Upper lobe of left lung (tissue), 6 donors: ENCODE measurements at regions not wholly inside any gene's neighbourhood (a gene's known extent, or its start where the extent isn't known, plus 50 kb on each side); places are given as distances from the start of the nearest gene placed in this dataset.

ENCODE experiments used
- ATAC-seq, 2 donors: fragments of 200-7000 bp; cut with Tn5 transposase; one replicate each; pipeline ENCODE4 v1.9.1; 2022; ENCODE audit warnings: mild to moderate bottlenecking in 2 of 2, moderate library complexity in 2 of 2; ENCODE audit not compliant: low FRiP score in 2 of 2
- DNase-seq, 2 donors: peaks; one replicate each; pipeline ENCODE4 v3.0.0-alpha.2; 2019 to 2020
- H3K27ac ChIP-seq, 4 donors: fragments of 200-600 bp; sonication (generic); one replicate each; pipeline ENCODE4 v1.5.1; 2016 to 2019
- H3K27me3 ChIP-seq, 4 donors: fragments of 200-600 bp; sonication (generic); one replicate each; pipeline ENCODE4 v1.5.1; 2017 to 2019
- H3K36me3 ChIP-seq, 4 donors: fragments of 200-600 bp; sonication (generic); one replicate each; pipeline ENCODE4 v1.5.1; 2016 to 2019
- H3K4me1 ChIP-seq, 4 donors: fragments of 200-600 bp; sonication (generic); one replicate each; pipeline ENCODE4 v1.5.1; 2018 to 2019
- H3K4me3 ChIP-seq, 4 donors: fragments of 200-600 bp; sonication (generic); one replicate each; pipeline ENCODE4 v1.5.1; 2017 to 2019; ENCODE audit warnings: mild to moderate bottlenecking in 2 of 4, moderate library complexity in 1 of 4
- H3K9me3 ChIP-seq, 4 donors: fragments of 200-600 bp; sonication (generic); one replicate each; pipeline ENCODE4 v1.5.1; 2018 to 2019
- CTCF ChIP-seq, 6 experiments: fragments of 450-650 bp in 4 of 6; fragments of 200-600 bp in 2 of 6; sonication (generic) in 2 of 6; IDR thresholded peaks; one replicate each; pipeline ENCODE4 v1.5.1; 2016 to 2019; ENCODE audit warnings: antibody characterized with exemption in 6 of 6
- EP300 ChIP-seq, 4 donors: sonication (generic); formaldehyde crosslinking; IDR thresholded peaks; one replicate each; pipeline ENCODE4 v1.5.1; 2017; ENCODE audit warnings: antibody characterized with exemption in 4 of 4, control low read depth in 2 of 4
- POLR2A ChIP-seq, 4 donors: fragments of 450-650 bp; IDR thresholded peaks; one replicate each; pipeline ENCODE4 v1.5.1; 2016 to 2017; ENCODE audit warnings: antibody characterized with exemption in 4 of 4, mild to moderate bottlenecking in 2 of 4
- POLR2AphosphoS5 ChIP-seq, 2 donors: sonication (generic); formaldehyde crosslinking; IDR thresholded peaks; one replicate each; pipeline ENCODE4 v1.5.1; 2017; ENCODE audit warnings: antibody characterized with exemption in 2 of 2
- WGBS, 2 donors: methylation state at CpG; one replicate each; pipeline ENCODE4 v1.1.5; 2017 to 2018; 5-methylcytosine and 5-hydroxymethylcytosine counted together
- donor health status: DM: no; HTN: no; CAD: no; lungs with moderate emphysema.
- donor health status: DM: no; HTN: yes; CAD: no; lungs with severe emphysema.

GRCh38 chr4:75232546-75232945, 281.7 kb downstream of the RCHY1 start:
- DNase-seq = no peak
- WGBS, 2 donors = 30 to 34% methylated on average over 3 of the region's 3 CpGs
- no peak for TF ChIP-seq EP300 (IDR thresholded peaks at IDR 0.05)
- TF ChIP-seq POLR2AphosphoS5 (IDR thresholded peaks at IDR 0.05) = no peak
- no peak for TF ChIP-seq CTCF (IDR thresholded peaks at IDR 0.05)
- no peak for TF ChIP-seq POLR2A (IDR thresholded peaks at IDR 0.05)

GRCh38 chr4:75229806-75230570, 284.2 kb downstream of the RCHY1 start:
- Histone ChIP-seq H3K36me3 (no peaks in the 10 kb centered on the region), H3K27me3 (no peaks in the 10 kb centered on the region), H3K4me3 (no peak overlapping the region), H3K27ac (no peak overlapping the region), H3K9me3 (peaks cover 0 to 3% (median 0%) of the 10 kb centered on the region in 4 donors), H3K4me1 (no peaks in the 10 kb centered on the region)
- ATAC-seq = no peak
- DNase-seq = no peak
- TF ChIP-seq EP300 (IDR thresholded peaks at IDR 0.05) (no peak), POLR2AphosphoS5 (IDR thresholded peaks at IDR 0.05) (no peak), POLR2A (IDR thresholded peaks at IDR 0.05) (no peak), CTCF (IDR thresholded peaks at IDR 0.05) (no peak)
- 58 to 72% methylated on average over 3 of the region's 3 CpGs for WGBS, 2 donors

More at GRCh38 chr4:75232546-75232945, 281.7 kb downstream of the RCHY1 start:
- Histone ChIP-seq H3K36me3 (no peaks in the 10 kb centered on the region), H3K27me3 (no peaks in the 10 kb centered on the region), H3K4me3 (no peak overlapping the region), H3K4me1 (no peaks in the 10 kb centered on the region), H3K9me3 (no peaks in the 10 kb centered on the region), H3K27ac (no peak overlapping the region)
- no peak for ATAC-seq

GRCh38 chr4:75213480-75213879, 280.6 kb downstream of the PARM1 start:
- H3K36me3 ChIP-seq = no peaks in the 10 kb centered on the region
- ATAC-seq (no peak), DNase-seq (no peak)
- no peaks in the 10 kb centered on the region for H3K4me1 ChIP-seq
- peaks cover 0 to 7% (median 0%) of the 10 kb centered on the region in 4 donors for H3K9me3 ChIP-seq
- H3K4me3 ChIP-seq = no peak overlapping the region
- TF ChIP-seq EP300 (IDR thresholded peaks at IDR 0.05) = no peak
- no peak for TF ChIP-seq POLR2A (IDR thresholded peaks at IDR 0.05)
- TF ChIP-seq POLR2AphosphoS5 (IDR thresholded peaks at IDR 0.05) = no peak
- TF ChIP-seq CTCF (IDR thresholded peaks at IDR 0.05) = no peak
- WGBS, 2 donors = 63 to 75% methylated on average over 2 of the region's 2 CpGs
- no peak overlapping the region for H3K27ac ChIP-seq
- no peaks in the 10 kb centered on the region for H3K27me3 ChIP-seq

GRCh38 chr4:75211422-75211821, 278.5 kb downstream of the PARM1 start:
- ATAC-seq = no peak
- no peak for TF ChIP-seq CTCF (IDR thresholded peaks at IDR 0.05)
- TF ChIP-seq POLR2A (IDR thresholded peaks at IDR 0.05) = no peak
- no peak for TF ChIP-seq POLR2AphosphoS5 (IDR thresholded peaks at IDR 0.05)
- TF ChIP-seq EP300 (IDR thresholded peaks at IDR 0.05) = no peak
- peak in 1 of 2 donors; percentile 10 for DNase-seq
- H3K4me3 ChIP-seq = no peak overlapping the region
- no peaks in the 10 kb centered on the region for H3K27me3 ChIP-seq
- 56 to 76% methylated on average over 4 of the region's 4 CpGs for WGBS, 2 donors
- H3K27ac ChIP-seq = no peak overlapping the region
- no peaks in the 10 kb centered on the region for H3K4me1 ChIP-seq
- no peaks in the 10 kb centered on the region for H3K36me3 ChIP-seq
- H3K9me3 ChIP-seq = peaks cover 0 to 7% (median 0%) of the 10 kb centered on the region in 4 donors

- H3K4me1 ChIP-seq = no peaks in the 10 kb centered on the region
- H3K27me3 ChIP-seq = no peaks in the 10 kb centered on the region
- no peak overlapping the region for H3K27ac ChIP-seq
- TF ChIP-seq POLR2A (IDR thresholded peaks at IDR 0.05) (no peak), POLR2AphosphoS5 (IDR thresholded peaks at IDR 0.05) (no peak), EP300 (IDR thresholded peaks at IDR 0.05) (no peak), CTCF (IDR thresholded peaks at IDR 0.05) (no peak)
- no peak overlapping the region for H3K4me3 ChIP-seq
- WGBS, 2 donors = 89 to 91% methylated on average over 1 of the region's 1 CpG
- DNase-seq (no peak), ATAC-seq (no peak)
- no peaks in the 10 kb centered on the region for H3K9me3 ChIP-seq
- no peaks in the 10 kb centered on the region for H3K36me3 ChIP-seq
These were observed 275.0 kb downstream of the PARM1 start for GRCh38 chr4:75207902-75208301.
